ENCODE measurements at regions not wholly inside any gene's neighbourhood (a gene's known extent, or its start where the extent isn't known, plus 50 kb on each side); places are given as distances from the start of the nearest gene placed in this dataset.
"Not testable (repeated sequence)": the region's sequence is repeated elsewhere in the genome, so short reads cannot be mapped to it uniquely, and the experiment has no call there.

- Histone ChIP-seq H3K4me3 (ENCODE audit: low read depth, low read length) (no peak overlapping the region), H3K27me3 (ENCODE audit: control insufficient read depth, insufficient read depth, low read length) (no peaks in the 10 kb centered on the region), H3K9ac (ENCODE audit: low read length) (no peak overlapping the region), H3K27ac (ENCODE audit: low read depth, low read length) (no peak overlapping the region), H3K9me3 (ENCODE audit: control insufficient read depth, insufficient read depth, low read depth, low read length) (peaks cover 98% of the 10 kb centered on the region), H3K4me1 (ENCODE audit: control insufficient read depth, insufficient read depth, low read length) (no peaks in the 10 kb centered on the region), H3K36me3 (ENCODE audit: control insufficient read depth, insufficient read depth, low read length) (no peaks in the 10 kb centered on the region)
Measured at GRCh38 chr12:34601689-34602088, 579.4 kb downstream of the ALG10 start.

DNA sequence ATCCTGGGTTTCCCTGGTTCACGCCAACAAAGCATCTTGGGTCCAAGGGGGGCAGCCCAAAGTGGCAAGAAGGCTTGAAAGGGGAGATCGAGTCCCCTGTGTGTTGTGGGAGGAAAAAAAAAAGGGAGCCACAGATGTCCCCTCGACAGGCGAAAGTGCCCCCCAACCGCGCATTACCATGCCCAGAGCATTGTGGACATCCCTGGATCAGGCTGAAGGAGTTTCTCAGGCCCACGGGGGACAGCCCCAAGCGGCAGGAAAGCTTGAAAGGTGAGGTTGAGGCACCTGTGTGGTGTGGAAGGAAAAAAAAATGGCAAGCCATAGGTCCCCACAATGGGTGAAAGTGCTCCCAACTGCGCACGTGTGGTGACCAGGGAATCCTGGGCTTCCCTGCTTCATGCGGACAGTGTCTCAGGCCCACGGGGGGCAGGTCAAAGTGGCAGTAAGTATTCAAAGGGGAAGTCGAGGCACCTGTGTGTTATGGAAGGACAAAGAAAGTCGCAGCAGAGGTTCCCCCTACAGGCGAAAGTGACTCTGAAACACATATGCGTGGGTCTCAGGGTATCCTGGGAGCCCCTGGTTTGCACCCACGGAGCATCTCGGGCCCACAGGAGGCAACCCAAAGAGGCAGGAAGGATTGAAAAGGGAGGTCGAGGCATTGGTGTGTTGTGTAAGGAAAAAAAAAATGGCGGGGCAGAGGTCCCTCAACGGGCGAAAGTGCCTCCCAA, 580.1 kb downstream of the ALG10 start:
- no peak overlapping the region for H3K9ac ChIP-seq (ENCODE audit: low read length)
- no peak overlapping the region for H3K27ac ChIP-seq (ENCODE audit: low read depth, low read length)
- H3K4me1 ChIP-seq (ENCODE audit: control insufficient read depth, insufficient read depth, low read length): no peaks in the 10 kb centered on the region
- H3K9me3 ChIP-seq (ENCODE audit: control insufficient read depth, insufficient read depth, low read depth, low read length): peaks cover 98% of the 10 kb centered on the region
- no peaks in the 10 kb centered on the region for H3K36me3 ChIP-seq (ENCODE audit: control insufficient read depth, insufficient read depth, low read length)
- no peak overlapping the region for H3K4me3 ChIP-seq (ENCODE audit: low read depth, low read length)
- H3K27me3 ChIP-seq (ENCODE audit: control insufficient read depth, insufficient read depth, low read length): no peaks in the 10 kb centered on the region

DNA sequence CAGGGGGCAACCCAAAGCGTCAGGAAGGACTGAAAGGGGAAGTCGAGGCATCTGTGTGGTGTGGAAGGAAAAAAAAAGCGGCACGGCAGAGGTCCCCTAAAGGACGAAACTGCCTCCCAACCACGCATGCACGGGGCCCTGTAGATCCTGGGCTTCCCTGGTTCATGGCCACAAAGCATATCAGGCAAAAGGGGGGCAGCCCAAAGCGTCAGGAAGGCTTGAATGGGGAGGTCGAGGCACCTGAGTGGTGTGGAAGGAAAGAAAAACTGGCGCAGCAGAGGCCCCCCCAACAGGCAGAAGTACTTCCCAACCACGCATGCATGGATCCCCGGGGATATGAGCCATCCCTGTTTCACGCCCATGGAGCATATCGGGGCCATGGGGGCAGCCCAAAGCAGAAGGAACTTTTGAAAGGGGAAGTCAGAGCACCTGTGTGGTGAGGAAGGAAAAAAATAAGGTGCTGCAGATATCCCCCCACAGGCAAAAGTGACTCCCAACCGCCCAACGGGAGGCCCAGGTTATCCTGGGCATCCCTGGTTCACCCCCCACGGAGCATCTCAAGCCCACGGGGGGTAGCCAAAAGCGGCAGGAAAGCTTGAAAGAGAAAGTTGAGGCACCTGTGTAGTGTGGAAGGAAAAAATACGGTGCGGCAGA, 581.2 kb downstream of the ALG10 start:
- Histone ChIP-seq H3K9ac (ENCODE audit: low read length) (no peak overlapping the region), H3K27ac (ENCODE audit: low read depth, low read length) (no peak overlapping the region), H3K9me3 (ENCODE audit: control insufficient read depth, insufficient read depth, low read depth, low read length) (peaks cover 94% of the 10 kb centered on the region), H3K27me3 (ENCODE audit: control insufficient read depth, insufficient read depth, low read length) (no peaks in the 10 kb centered on the region), H3K4me3 (ENCODE audit: low read depth, low read length) (no peak overlapping the region), H3K4me1 (ENCODE audit: control insufficient read depth, insufficient read depth, low read length) (no peaks in the 10 kb centered on the region), H3K36me3 (ENCODE audit: control insufficient read depth, insufficient read depth, low read length) (no peaks in the 10 kb centered on the region)

DNA sequence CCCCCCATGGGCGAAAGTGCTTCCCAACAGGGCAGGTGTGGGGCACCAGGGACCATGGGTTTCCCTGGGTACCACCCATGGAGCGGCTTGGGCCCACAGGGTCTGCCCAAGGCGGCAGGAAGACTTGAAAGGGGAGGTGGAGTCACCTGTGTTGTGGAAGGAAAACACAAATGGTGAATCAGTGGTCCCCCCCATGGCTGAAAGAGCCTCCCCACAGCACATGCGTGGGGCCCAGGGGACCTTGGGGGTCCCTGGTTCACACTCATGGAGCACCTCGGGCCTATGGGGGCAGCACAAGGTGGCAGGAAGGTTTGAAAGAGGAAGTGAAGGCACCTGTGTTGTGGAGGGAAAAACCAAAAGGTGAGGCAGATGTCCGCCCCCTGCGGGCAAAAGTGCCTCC, 581.9 kb downstream of the ALG10 start:
- Histone ChIP-seq H3K36me3 (ENCODE audit: control insufficient read depth, insufficient read depth, low read length) (no peaks in the 10 kb centered on the region), H3K27ac (ENCODE audit: low read depth, low read length) (no peak overlapping the region), H3K4me3 (ENCODE audit: low read depth, low read length) (no peak overlapping the region), H3K4me1 (ENCODE audit: control insufficient read depth, insufficient read depth, low read length) (no peaks in the 10 kb centered on the region), H3K27me3 (ENCODE audit: control insufficient read depth, insufficient read depth, low read length) (no peaks in the 10 kb centered on the region), H3K9ac (ENCODE audit: low read length) (no peak overlapping the region), H3K9me3 (ENCODE audit: control insufficient read depth, insufficient read depth, low read depth, low read length) (peaks cover 86% of the 10 kb centered on the region)

DNA sequence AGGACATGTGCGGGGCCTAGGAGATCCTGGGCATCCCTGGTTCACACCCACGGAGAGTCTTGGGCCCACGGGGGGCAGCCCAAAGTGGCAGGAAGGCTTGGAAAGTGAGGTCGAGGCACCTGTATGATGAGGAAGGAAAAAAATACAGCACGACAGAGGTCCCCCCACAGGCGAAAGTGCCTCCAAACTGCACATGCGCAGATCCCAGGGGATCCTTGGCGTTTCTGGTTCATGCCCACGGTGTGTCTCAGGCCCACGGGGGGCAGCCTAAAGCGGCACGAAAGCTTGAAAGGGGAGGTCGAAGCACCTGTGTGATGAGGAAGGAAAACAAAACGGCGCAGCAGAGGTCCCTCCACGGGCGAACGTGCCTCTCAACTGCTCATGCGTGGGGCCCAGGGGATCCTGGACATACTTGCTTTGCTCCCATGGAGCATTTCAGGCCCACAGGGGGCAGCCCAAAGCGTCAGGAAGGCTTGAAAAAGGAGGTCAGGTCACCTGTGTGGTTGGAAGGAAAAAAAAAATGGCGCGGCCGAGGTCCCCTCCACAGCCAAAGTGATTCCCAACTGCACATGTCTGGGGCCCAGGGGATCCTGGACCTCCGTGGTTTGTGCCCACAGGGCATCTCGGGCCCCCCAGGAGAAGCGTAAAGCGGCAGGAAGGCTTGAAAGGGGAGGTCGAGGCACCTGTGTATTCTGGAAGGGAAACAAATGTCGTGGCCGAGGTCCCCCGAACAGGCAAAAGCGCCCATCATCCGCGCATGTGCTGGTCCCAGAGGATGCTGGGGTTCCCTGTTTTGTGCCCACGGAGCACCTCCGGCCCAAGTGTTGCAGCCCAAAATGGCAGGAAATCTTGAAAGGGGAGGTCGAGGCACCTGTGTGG, 582.6 kb downstream of the ALG10 start:
- Histone ChIP-seq H3K9me3 (ENCODE audit: control insufficient read depth, insufficient read depth, low read depth, low read length) (peaks cover 80% of the 10 kb centered on the region), H3K27ac (ENCODE audit: low read depth, low read length) (no peak overlapping the region), H3K4me1 (ENCODE audit: control insufficient read depth, insufficient read depth, low read length) (no peaks in the 10 kb centered on the region), H3K36me3 (ENCODE audit: control insufficient read depth, insufficient read depth, low read length) (no peaks in the 10 kb centered on the region), H3K4me3 (ENCODE audit: low read depth, low read length) (no peak overlapping the region), H3K9ac (ENCODE audit: low read length) (no peak overlapping the region), H3K27me3 (ENCODE audit: control insufficient read depth, insufficient read depth, low read length) (no peaks in the 10 kb centered on the region)

DNA sequence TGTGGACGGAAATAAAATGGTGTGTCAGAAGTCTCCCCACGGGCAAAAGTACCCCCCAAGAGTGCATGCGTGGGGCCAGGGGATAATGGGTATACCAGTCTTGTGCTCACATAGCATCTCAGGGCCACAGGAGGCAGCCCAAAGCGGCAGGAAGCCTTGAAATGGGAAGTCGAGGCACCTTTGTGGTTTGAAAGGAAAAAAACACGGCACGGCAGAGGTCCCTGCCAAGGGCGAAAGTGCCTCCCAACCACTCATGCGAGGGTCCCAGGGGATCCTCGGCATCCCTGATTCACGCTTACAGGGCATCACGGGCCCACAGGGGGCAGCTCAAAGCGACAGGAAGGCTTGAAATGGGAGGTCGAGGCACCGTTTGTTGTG, 583.2 kb downstream of the ALG10 start:
- H3K36me3 ChIP-seq (ENCODE audit: control insufficient read depth, insufficient read depth, low read length): no peaks in the 10 kb centered on the region
- H3K4me1 ChIP-seq (ENCODE audit: control insufficient read depth, insufficient read depth, low read length): no peaks in the 10 kb centered on the region
- no peak overlapping the region for H3K27ac ChIP-seq (ENCODE audit: low read depth, low read length)
- H3K9ac ChIP-seq (ENCODE audit: low read length): no peak overlapping the region
- no peaks in the 10 kb centered on the region for H3K27me3 ChIP-seq (ENCODE audit: control insufficient read depth, insufficient read depth, low read length)
- H3K4me3 ChIP-seq (ENCODE audit: low read depth, low read length): no peak overlapping the region
- H3K9me3 ChIP-seq (ENCODE audit: control insufficient read depth, insufficient read depth, low read depth, low read length): peaks cover 74% of the 10 kb centered on the region

DNA sequence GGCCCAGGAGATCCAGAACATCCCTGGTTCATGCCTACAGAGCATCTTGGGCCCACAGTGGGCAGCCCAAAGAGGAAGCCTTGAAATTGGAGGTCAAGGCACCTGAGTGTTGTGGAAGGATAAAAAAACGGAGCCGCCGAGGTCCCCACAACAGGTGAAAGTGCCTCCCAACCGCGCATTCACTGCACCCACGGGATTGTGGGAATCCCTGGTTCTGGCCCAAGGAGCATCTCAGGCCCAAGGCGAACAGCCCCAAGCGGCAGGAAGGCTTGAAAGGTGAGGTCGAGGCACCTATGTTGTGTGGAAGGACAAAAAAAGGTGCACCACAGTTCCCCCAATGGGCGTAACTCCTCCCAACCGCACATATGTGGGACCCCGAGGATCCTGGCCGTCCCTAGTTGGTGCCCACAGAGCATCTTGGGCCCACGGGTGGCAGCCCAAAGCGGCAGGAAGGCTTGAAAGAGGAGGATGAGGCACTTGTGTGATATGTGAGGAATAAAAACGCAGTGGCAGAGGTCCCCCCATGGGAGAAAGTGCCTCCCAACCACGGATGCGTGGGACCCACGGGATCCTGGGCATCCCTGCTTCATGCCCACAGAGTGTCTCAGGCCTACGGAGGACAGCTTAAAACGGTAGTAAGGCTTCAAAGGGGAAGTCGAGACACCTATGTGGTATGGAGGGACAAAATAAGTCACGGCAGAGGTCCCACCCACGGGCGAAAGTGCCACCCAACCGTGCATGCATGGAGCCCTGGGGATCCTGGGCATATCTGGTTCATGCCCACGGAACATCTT, 583.9 kb downstream of the ALG10 start:
- H3K4me3 ChIP-seq (ENCODE audit: low read depth, low read length): no peak overlapping the region
- peaks cover 67% of the 10 kb centered on the region for H3K9me3 ChIP-seq (ENCODE audit: control insufficient read depth, insufficient read depth, low read depth, low read length)
- H3K27ac ChIP-seq (ENCODE audit: low read depth, low read length): no peak overlapping the region

DNA sequence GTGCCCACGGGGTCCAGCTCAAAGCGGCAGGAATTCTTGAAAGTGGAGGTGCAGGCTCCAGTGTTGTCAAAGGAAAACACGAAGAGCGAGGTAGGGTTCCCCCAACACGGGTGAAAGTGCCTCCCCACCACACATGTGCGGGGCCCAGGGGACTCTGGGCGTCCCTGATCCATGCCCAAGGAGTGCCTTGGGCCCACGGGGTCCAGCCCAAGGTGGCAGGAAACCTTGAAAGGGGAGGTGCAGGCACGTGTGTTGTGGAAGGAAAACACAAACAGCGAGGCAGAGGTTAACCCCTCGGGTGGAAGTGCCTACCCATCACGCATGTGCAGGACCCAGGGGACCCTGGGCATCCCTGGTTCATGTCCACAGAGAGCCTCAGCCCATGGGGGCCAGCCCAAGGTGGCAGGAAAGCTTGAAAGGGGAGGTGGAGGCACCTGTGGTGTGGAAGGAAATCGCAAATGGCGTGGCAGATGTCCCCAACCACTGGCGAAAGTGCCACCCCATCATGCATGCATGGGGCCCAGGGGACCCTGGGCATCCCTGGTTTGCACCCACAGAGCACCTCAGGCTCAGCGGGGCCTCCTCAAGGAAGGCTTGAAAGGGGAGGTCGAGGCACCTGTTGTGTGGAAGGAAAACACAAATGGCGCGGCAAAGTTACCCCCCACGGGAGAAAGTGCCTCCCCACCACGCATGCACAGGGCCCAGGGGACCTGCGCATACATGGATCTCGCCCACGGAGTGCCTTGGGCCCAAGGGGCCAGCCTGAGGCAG, 584.6 kb downstream of the ALG10 start:
- Histone ChIP-seq H3K4me1 (ENCODE audit: control insufficient read depth, insufficient read depth, low read length) (no peaks in the 10 kb centered on the region), H3K27me3 (ENCODE audit: control insufficient read depth, insufficient read depth, low read length) (no peaks in the 10 kb centered on the region), H3K9ac (ENCODE audit: low read length) (no peak overlapping the region), H3K36me3 (ENCODE audit: control insufficient read depth, insufficient read depth, low read length) (no peaks in the 10 kb centered on the region), H3K27ac (ENCODE audit: low read depth, low read length) (no peak overlapping the region), H3K9me3 (ENCODE audit: control insufficient read depth, insufficient read depth, low read depth, low read length) (peaks cover 59% of the 10 kb centered on the region), H3K4me3 (ENCODE audit: low read depth, low read length) (no peak overlapping the region)

More for the DNA sequence above, 583.9 kb downstream of the ALG10 start:
- Histone ChIP-seq H3K4me1 (ENCODE audit: control insufficient read depth, insufficient read depth, low read length) (no peaks in the 10 kb centered on the region), H3K27me3 (ENCODE audit: control insufficient read depth, insufficient read depth, low read length) (no peaks in the 10 kb centered on the region), H3K9ac (ENCODE audit: low read length) (no peak overlapping the region), H3K36me3 (ENCODE audit: control insufficient read depth, insufficient read depth, low read length) (no peaks in the 10 kb centered on the region)

GRCh38 chr12:34607520-34608195, 585.4 kb downstream of the ALG10 start:
- Histone ChIP-seq H3K9me3 (ENCODE audit: control insufficient read depth, insufficient read depth, low read depth, low read length) (peaks cover 55% of the 10 kb centered on the region), H3K4me1 (ENCODE audit: control insufficient read depth, insufficient read depth, low read length) (no peaks in the 10 kb centered on the region), H3K36me3 (ENCODE audit: control insufficient read depth, insufficient read depth, low read length) (no peaks in the 10 kb centered on the region), H3K27me3 (ENCODE audit: control insufficient read depth, insufficient read depth, low read length) (no peaks in the 10 kb centered on the region), H3K27ac (ENCODE audit: low read depth, low read length) (no peak overlapping the region), H3K4me3 (ENCODE audit: low read depth, low read length) (no peak overlapping the region), H3K9ac (ENCODE audit: low read length) (no peak overlapping the region)

GRCh38 chr12:34613988-34614387, 591.7 kb downstream of the ALG10 start:
- H3K36me3 ChIP-seq (ENCODE audit: control insufficient read depth, insufficient read depth, low read length); H3K4me1 ChIP-seq (ENCODE audit: control insufficient read depth, insufficient read depth, low read length); H3K27me3 ChIP-seq (ENCODE audit: control insufficient read depth, insufficient read depth, low read length); H3K27ac ChIP-seq (ENCODE audit: low read depth, low read length); H3K4me3 ChIP-seq (ENCODE audit: low read depth, low read length); H3K9ac ChIP-seq (ENCODE audit: low read length): not testable (repeated sequence)
- H3K9me3 ChIP-seq (ENCODE audit: control insufficient read depth, insufficient read depth, low read depth, low read length): peaks cover 49% of the 10 kb centered on the region
